ENCODE measurements at regions not wholly inside any gene's neighbourhood (a gene's known extent, or its start where the extent isn't known, plus 50 kb on each side); places are given as distances from the start of the nearest gene placed in this dataset.

GRCh38 chr18:44080054-44080453, 600.6 kb upstream of the SETBP1 start:
- Histone ChIP-seq H3K36me3 (ENCODE audit: control insufficient read depth, insufficient read depth, low read length) (no peaks in the 10 kb centered on the region), H3K9ac (ENCODE audit: low read length) (no peak overlapping the region), H3K4me1 (ENCODE audit: control insufficient read depth, insufficient read depth, low read length) (no peaks in the 10 kb centered on the region), H3K27me3 (ENCODE audit: control insufficient read depth, insufficient read depth, low read length) (no peaks in the 10 kb centered on the region), H3K27ac (ENCODE audit: low read depth, low read length) (no peak overlapping the region), H3K9me3 (ENCODE audit: control insufficient read depth, insufficient read depth, low read depth, low read length) (no peaks in the 10 kb centered on the region), H3K4me3 (ENCODE audit: low read depth, low read length) (no peak overlapping the region)

GRCh38 chr18:44089732-44090131, 591.0 kb upstream of the SETBP1 start:
- H3K4me3 ChIP-seq (ENCODE audit: low read depth, low read length): no peak overlapping the region
- no peak overlapping the region for H3K9ac ChIP-seq (ENCODE audit: low read length)
- H3K4me1 ChIP-seq (ENCODE audit: control insufficient read depth, insufficient read depth, low read length): peaks cover 17% of the 10 kb centered on the region; the same call in 1 of the 2 replicates
- H3K36me3 ChIP-seq (ENCODE audit: control insufficient read depth, insufficient read depth, low read length): no peaks in the 10 kb centered on the region
- H3K27me3 ChIP-seq (ENCODE audit: control insufficient read depth, insufficient read depth, low read length): no peaks in the 10 kb centered on the region
- H3K27ac ChIP-seq (ENCODE audit: low read depth, low read length): no peak overlapping the region
- H3K9me3 ChIP-seq (ENCODE audit: control insufficient read depth, insufficient read depth, low read depth, low read length): no peaks in the 10 kb centered on the region

- Histone ChIP-seq H3K27me3 (ENCODE audit: control insufficient read depth, insufficient read depth, low read length) (no peaks in the 10 kb centered on the region), H3K9me3 (ENCODE audit: control insufficient read depth, insufficient read depth, low read depth, low read length) (peaks cover 1% of the 10 kb centered on the region; the same call in 1 of the 2 replicates), H3K4me3 (ENCODE audit: low read depth, low read length) (no peak overlapping the region), H3K9ac (ENCODE audit: low read length) (no peak overlapping the region), H3K27ac (ENCODE audit: low read depth, low read length) (no peak overlapping the region), H3K36me3 (ENCODE audit: control insufficient read depth, insufficient read depth, low read length) (no peaks in the 10 kb centered on the region), H3K4me1 (ENCODE audit: control insufficient read depth, insufficient read depth, low read length) (peaks cover 17% of the 10 kb centered on the region; the same call in 1 of the 2 replicates)
Measured at GRCh38 chr18:44090453-44090852, 590.2 kb upstream of the SETBP1 start.

GRCh38 chr18:44093253-44093652, 587.4 kb upstream of the SETBP1 start:
- Histone ChIP-seq H3K36me3 (ENCODE audit: control insufficient read depth, insufficient read depth, low read length) (no peaks in the 10 kb centered on the region), H3K4me1 (ENCODE audit: control insufficient read depth, insufficient read depth, low read length) (peaks cover 17% of the 10 kb centered on the region; the same call in 1 of the 2 replicates), H3K4me3 (ENCODE audit: low read depth, low read length) (no peak overlapping the region), H3K27me3 (ENCODE audit: control insufficient read depth, insufficient read depth, low read length) (no peaks in the 10 kb centered on the region), H3K9ac (ENCODE audit: low read length) (no peak overlapping the region), H3K9me3 (ENCODE audit: control insufficient read depth, insufficient read depth, low read depth, low read length) (peaks cover 10% of the 10 kb centered on the region; the same call in 1 of the 2 replicates), H3K27ac (ENCODE audit: low read depth, low read length) (no peak overlapping the region)

GRCh38 chr18:44096016-44096415, 584.7 kb upstream of the SETBP1 start:
- Histone ChIP-seq H3K9me3 (ENCODE audit: control insufficient read depth, insufficient read depth, low read depth, low read length) (peaks cover 23% of the 10 kb centered on the region), H3K4me1 (ENCODE audit: control insufficient read depth, insufficient read depth, low read length) (no peaks in the 10 kb centered on the region), H3K9ac (ENCODE audit: low read length) (no peak overlapping the region), H3K27ac (ENCODE audit: low read depth, low read length) (no peak overlapping the region), H3K27me3 (ENCODE audit: control insufficient read depth, insufficient read depth, low read length) (no peaks in the 10 kb centered on the region), H3K36me3 (ENCODE audit: control insufficient read depth, insufficient read depth, low read length) (no peaks in the 10 kb centered on the region), H3K4me3 (ENCODE audit: low read depth, low read length) (no peak overlapping the region)

GRCh38 chr18:44098551-44099098, 582.1 kb upstream of the SETBP1 start:
- Histone ChIP-seq H3K9me3 (ENCODE audit: control insufficient read depth, insufficient read depth, low read depth, low read length) (peaks cover 23% of the 10 kb centered on the region), H3K4me1 (ENCODE audit: control insufficient read depth, insufficient read depth, low read length) (no peaks in the 10 kb centered on the region), H3K27me3 (ENCODE audit: control insufficient read depth, insufficient read depth, low read length) (no peaks in the 10 kb centered on the region), H3K4me3 (ENCODE audit: low read depth, low read length) (no peak overlapping the region), H3K9ac (ENCODE audit: low read length) (no peak overlapping the region), H3K36me3 (ENCODE audit: control insufficient read depth, insufficient read depth, low read length) (no peaks in the 10 kb centered on the region), H3K27ac (ENCODE audit: low read depth, low read length) (no peak overlapping the region)

GRCh38 chr18:44107187-44107586, 573.5 kb upstream of the SETBP1 start:
- no peak overlapping the region for H3K9ac ChIP-seq (ENCODE audit: low read length)
- H3K4me1 ChIP-seq (ENCODE audit: control insufficient read depth, insufficient read depth, low read length): no peaks in the 10 kb centered on the region
- no peaks in the 10 kb centered on the region for H3K27me3 ChIP-seq (ENCODE audit: control insufficient read depth, insufficient read depth, low read length)

GRCh38 chr18:44111337-44111736, 569.4 kb upstream of the SETBP1 start:
- Histone ChIP-seq H3K9me3 (ENCODE audit: control insufficient read depth, insufficient read depth, low read depth, low read length) (no peaks in the 10 kb centered on the region), H3K36me3 (ENCODE audit: control insufficient read depth, insufficient read depth, low read length) (no peaks in the 10 kb centered on the region), H3K4me3 (ENCODE audit: low read depth, low read length) (no peak overlapping the region), H3K9ac (ENCODE audit: low read length) (no peak overlapping the region), H3K4me1 (ENCODE audit: control insufficient read depth, insufficient read depth, low read length) (no peaks in the 10 kb centered on the region), H3K27me3 (ENCODE audit: control insufficient read depth, insufficient read depth, low read length) (no peaks in the 10 kb centered on the region), H3K27ac (ENCODE audit: low read depth, low read length) (no peak overlapping the region)

More at GRCh38 chr18:44107187-44107586, 573.5 kb upstream of the SETBP1 start:
- Histone ChIP-seq H3K9me3 (ENCODE audit: control insufficient read depth, insufficient read depth, low read depth, low read length) (no peaks in the 10 kb centered on the region), H3K27ac (ENCODE audit: low read depth, low read length) (no peak overlapping the region), H3K36me3 (ENCODE audit: control insufficient read depth, insufficient read depth, low read length) (no peaks in the 10 kb centered on the region), H3K4me3 (ENCODE audit: low read depth, low read length) (no peak overlapping the region)

GRCh38 chr18:44117821-44118220, 562.9 kb upstream of the SETBP1 start:
- no peaks in the 10 kb centered on the region for H3K36me3 ChIP-seq (ENCODE audit: control insufficient read depth, insufficient read depth, low read length)
- no peaks in the 10 kb centered on the region for H3K4me1 ChIP-seq (ENCODE audit: control insufficient read depth, insufficient read depth, low read length)

GRCh38 chr18:44119607-44120006, 561.1 kb upstream of the SETBP1 start:
- Histone ChIP-seq H3K27me3 (ENCODE audit: control insufficient read depth, insufficient read depth, low read length) (no peaks in the 10 kb centered on the region), H3K9ac (ENCODE audit: low read length) (no peak overlapping the region), H3K36me3 (ENCODE audit: control insufficient read depth, insufficient read depth, low read length) (no peaks in the 10 kb centered on the region), H3K27ac (ENCODE audit: low read depth, low read length) (no peak overlapping the region), H3K4me3 (ENCODE audit: low read depth, low read length) (no peak overlapping the region), H3K4me1 (ENCODE audit: control insufficient read depth, insufficient read depth, low read length) (no peaks in the 10 kb centered on the region), H3K9me3 (ENCODE audit: control insufficient read depth, insufficient read depth, low read depth, low read length) (no peaks in the 10 kb centered on the region)

More at GRCh38 chr18:44117821-44118220, 562.9 kb upstream of the SETBP1 start:
- Histone ChIP-seq H3K9me3 (ENCODE audit: control insufficient read depth, insufficient read depth, low read depth, low read length) (no peaks in the 10 kb centered on the region), H3K27ac (ENCODE audit: low read depth, low read length) (no peak overlapping the region), H3K27me3 (ENCODE audit: control insufficient read depth, insufficient read depth, low read length) (no peaks in the 10 kb centered on the region), H3K4me3 (ENCODE audit: low read depth, low read length) (no peak overlapping the region), H3K9ac (ENCODE audit: low read length) (no peak overlapping the region)

GRCh38 chr18:44123743-44124142, 556.9 kb upstream of the SETBP1 start:
- no peaks in the 10 kb centered on the region for H3K27me3 ChIP-seq (ENCODE audit: control insufficient read depth, insufficient read depth, low read length)
- no peaks in the 10 kb centered on the region for H3K36me3 ChIP-seq (ENCODE audit: control insufficient read depth, insufficient read depth, low read length)
- H3K27ac ChIP-seq (ENCODE audit: low read depth, low read length): no peak overlapping the region
- H3K4me1 ChIP-seq (ENCODE audit: control insufficient read depth, insufficient read depth, low read length): no peaks in the 10 kb centered on the region
- no peak overlapping the region for H3K4me3 ChIP-seq (ENCODE audit: low read depth, low read length)
- no peaks in the 10 kb centered on the region for H3K9me3 ChIP-seq (ENCODE audit: control insufficient read depth, insufficient read depth, low read depth, low read length)
- no peak overlapping the region for H3K9ac ChIP-seq (ENCODE audit: low read length)
